NB4 (cell line): ENCODE measurements at regions not wholly inside any gene's neighbourhood (a gene's known extent, or its start where the extent isn't known, plus 50 kb on each side); places are given as distances from the start of the nearest gene placed in this dataset.

Experiments
- CTCF ChIP-seq: IDR thresholded peaks from one replicate; pipeline ENCODE4 v1.5.1; 2012; ENCODE audit warnings: low read depth, low read length
- MAX ChIP-seq: IDR thresholded peaks from 2 replicates; pipeline ENCODE4 v1.6.1; 2011; ENCODE audit warnings: low read depth, low read length
- MYC ChIP-seq: IDR thresholded peaks from 2 replicates; pipeline ENCODE4 v1.6.1; 2011; ENCODE audit warnings: low read depth, low read length
- POLR2A ChIP-seq: IDR thresholded peaks from 2 replicates; pipeline ENCODE4 v1.6.1; 2011; ENCODE audit warnings: mild to moderate bottlenecking; ENCODE audit not compliant: insufficient read length; ENCODE audit errors: extremely low read depth

GRCh38 chr1:98391175-98391574 is 270.3 kb upstream of the SNX7 start:
- TF ChIP-seq POLR2A, result no peak
- TF ChIP-seq CTCF, result no peak
- no peak for TF ChIP-seq MYC
- no peak for TF ChIP-seq MAX
